ENCODE measurements at regions not wholly inside any gene's neighbourhood (a gene's known extent, or its start where the extent isn't known, plus 50 kb on each side); places are given as distances from the start of the nearest gene placed in this dataset.

DNA sequence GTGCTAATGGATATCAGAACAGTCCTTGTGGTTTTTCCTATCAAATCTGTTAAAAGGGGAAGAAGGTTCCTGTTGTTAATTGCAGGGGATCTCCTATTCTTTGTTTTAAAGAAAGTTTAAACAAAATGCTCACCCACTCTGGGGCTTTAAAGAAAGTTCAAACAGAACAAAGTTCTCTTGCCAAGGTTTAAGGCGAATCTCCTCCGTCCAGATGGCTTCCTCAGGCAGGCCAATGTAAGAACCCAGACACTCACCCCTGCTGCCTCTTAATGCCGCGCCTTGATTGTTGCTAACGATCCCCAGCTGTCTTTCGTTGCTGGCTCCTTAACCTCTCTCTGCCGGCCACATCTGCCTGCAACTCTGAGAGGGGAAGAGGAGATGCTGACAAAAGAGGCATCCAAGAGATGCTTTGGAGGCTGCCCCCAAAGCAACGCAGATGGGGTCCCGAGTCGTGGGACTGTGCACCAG lies 235.0 kb upstream of the PRDM1 start:
- no peak for DNase-seq (ENCODE audit: low spot score)

DNA sequence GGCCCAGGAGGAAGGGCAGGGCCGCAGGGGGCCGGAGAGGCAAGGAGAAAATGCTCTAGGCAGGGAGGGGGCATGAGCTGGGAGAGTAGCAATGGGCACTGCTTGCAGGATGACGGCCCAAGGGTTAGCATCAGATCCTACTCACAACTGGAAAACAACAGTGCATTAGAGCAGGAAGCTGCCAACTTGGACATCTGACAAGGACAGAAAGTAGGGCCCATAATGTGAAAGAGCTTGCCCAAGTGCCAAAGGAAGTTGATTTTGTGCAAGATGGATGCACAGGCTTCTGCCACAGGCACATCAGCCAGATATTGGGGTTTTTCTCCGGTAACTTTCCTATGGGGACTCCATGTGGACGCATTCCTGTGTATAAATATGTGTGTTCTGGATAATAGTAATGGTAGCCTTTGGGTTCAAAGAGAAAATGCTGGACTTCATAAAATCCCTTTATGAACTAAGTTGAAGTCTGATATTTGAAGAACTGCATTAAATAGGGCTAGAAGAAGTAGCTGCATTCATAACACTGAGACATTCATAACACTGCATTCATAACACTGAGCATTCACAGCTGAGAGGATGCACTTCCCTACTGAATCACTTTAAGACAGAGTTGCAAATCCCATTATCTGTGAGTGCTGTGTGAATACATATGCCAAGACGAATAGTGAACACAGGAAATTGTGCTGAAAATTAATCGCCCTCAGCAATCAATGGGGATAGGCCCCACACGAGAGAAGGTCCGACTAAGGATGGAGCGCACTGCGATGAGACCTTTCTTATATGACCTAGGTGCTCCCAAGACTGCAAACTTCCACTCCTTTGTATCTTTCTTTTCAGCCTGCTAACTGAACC lies 235.6 kb upstream of the PRDM1 start:
- no peak for DNase-seq (ENCODE audit: low spot score)

DNA sequence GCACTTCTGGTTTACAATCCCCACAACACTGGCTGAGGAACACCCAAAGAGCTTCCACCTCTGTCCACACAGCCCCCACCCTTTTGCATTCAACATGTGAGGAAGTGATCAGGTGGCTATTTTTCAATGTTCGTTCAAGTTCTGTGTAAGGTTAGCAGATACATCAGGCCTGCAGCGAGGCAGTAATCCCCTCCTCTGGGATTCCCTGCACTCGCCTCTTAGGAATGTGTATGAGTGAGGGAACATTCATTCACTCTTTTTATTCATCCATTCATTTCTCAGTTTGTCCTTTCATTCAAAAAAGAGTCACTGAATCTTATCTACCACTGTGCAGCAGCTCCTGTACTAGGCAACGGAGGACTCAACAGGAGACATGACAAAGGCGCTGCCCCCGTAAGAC lies 236.4 kb upstream of the PRDM1 start:
- DNase-seq (ENCODE audit: low spot score) = no peak

DNA sequence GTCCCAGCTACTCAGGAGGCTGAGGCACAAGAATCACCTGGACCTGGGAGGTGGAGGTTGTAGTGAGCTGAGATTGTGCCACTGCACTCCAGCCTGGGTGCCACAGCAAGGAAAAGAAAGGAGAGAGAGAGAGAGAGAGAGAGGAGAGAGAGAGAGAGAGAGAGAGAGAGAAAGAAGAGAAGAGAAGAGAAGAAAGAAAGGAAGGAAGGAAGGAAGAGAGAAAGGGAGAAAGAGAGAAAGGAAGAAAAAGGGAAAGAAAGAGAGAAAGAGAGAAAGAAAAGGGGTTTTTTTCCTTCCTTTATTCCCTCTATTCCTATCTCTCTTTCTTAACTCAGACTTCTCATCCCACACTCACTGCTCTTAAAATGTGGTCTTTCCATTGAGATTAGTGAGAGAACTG lies 238.7 kb upstream of the PRDM1 start:
- no peak for DNase-seq (ENCODE audit: low spot score)

DNA sequence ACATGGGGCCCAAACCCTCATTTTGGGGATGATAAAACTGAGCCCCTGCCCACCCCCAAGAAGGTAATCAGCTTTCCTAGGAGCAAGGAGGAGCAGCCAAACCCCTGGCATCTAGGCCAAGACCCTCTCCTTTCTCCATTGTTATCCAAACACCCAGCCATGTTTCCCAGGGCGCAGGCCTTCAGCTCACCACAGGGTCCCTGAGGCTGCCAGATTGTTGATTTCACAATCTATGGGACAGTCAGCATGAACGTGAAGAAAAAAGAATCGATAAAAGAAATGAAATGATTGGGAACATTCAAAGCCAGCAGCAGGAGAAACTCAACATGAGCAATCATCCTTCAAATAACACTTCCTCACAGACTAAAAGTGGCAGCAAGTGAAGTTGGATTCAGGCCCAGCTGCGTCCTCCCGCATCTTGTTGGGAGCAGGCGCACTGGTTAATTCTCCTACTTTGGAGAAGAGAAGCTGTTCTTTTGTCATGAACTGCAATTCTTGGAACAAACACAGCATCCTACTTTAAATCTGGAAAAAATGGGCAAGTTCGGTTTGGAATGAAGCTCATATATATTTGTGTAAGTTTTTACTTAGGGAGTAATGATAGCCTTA lies 241.8 kb upstream of the PRDM1 start:
- DNase-seq (ENCODE audit: low spot score) = no peak

DNA sequence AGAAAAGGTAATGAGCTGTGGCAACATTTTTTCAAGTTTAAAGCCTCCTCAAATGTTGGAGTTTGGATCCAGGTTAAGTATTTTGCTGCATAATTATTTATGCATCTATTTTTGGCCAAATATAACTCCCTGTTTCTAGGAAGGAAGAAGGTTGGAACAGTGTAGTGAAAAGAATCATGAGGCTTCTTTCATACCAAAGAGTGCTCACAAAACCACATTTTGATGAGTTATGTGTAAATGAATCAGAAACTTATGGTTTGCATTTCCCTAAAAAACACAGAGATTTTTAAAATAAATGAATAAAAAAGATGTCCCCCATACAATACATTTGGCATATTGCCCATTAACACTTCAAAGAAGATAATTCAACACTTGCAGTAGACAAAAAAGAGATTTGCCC lies 246.9 kb upstream of the PRDM1 start:
- no peak for DNase-seq (ENCODE audit: low spot score)

DNA sequence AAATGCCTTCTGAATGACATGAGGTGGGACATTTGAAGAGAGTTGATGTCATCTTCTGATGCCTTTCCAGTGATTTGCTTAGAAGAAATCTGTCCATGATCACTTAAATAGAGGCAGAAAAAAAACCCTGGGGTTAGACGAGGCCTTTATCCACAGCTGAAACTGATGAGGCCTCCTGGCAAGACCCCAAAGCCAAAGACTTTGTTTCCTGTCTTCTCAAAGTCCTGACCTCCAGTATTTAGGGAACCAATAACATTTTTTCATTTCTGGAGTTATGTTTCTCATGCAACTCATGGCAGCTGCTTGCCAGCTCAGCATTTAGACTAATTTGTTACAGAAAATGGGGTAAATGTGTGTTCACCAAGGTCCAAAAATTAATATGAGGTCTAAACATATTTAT lies 248.0 kb upstream of the PRDM1 start:
- no peak for DNase-seq (ENCODE audit: low spot score)

DNA sequence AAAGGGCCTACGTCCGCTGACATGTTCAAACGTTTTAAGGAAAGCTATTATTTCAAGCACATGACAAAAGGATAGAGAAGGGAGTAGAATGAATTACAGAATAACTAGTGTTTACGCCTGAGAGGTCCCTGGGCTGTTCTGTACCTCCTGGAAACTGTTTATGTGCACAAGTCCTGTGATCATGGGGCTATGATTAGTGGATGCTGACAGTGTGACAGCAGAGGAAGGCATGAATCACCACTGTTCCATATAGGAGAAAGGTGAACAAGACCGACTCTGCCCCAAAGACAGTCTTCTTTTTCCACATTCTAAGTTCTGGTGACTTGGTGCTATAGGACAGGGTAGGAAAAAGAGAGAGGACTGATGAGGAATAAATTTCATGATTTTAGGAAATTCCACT lies 249.2 kb upstream of the PRDM1 start:
- DNase-seq (ENCODE audit: low spot score) = no peak

DNA sequence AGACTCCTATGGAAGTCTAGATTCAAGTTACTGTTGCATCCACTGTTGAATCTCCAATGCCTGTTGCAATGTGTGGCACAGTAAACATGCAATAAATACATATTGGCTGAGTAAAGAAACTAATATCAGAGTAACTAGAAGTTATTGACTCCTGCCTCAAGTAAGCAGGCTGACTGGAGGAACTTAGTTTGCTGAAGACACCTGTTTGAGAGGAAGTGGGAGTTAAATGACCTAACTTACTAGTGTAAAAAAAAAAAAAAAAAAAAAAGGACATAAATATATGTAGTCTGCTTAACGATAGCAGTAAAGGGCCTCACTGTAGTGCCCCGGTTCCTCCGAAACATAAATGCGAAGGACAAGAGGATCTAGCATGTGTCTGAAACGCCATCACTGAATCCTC lies 249.8 kb upstream of the PRDM1 start:
- no peak for DNase-seq (ENCODE audit: low spot score)

DNA sequence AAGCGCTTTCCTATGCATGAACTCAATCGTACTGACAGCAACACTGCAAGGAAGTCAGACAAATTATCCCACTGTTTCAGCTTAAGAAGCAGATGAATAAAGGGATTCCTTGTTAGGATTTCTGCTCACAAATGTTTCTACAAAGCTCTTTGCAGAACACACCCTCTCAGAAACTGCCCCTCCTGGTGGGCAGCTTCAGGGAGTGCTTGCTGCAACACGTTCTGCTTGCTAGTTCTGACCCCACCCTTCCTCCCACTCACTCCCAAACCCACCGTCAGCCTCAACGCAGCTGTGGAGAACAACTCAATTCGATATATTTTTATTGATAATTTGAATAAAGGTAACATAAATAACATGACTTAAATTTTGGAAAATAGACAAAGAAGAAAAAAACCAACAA lies 250.8 kb upstream of the PRDM1 start:
- no peak for DNase-seq (ENCODE audit: low spot score)

DNA sequence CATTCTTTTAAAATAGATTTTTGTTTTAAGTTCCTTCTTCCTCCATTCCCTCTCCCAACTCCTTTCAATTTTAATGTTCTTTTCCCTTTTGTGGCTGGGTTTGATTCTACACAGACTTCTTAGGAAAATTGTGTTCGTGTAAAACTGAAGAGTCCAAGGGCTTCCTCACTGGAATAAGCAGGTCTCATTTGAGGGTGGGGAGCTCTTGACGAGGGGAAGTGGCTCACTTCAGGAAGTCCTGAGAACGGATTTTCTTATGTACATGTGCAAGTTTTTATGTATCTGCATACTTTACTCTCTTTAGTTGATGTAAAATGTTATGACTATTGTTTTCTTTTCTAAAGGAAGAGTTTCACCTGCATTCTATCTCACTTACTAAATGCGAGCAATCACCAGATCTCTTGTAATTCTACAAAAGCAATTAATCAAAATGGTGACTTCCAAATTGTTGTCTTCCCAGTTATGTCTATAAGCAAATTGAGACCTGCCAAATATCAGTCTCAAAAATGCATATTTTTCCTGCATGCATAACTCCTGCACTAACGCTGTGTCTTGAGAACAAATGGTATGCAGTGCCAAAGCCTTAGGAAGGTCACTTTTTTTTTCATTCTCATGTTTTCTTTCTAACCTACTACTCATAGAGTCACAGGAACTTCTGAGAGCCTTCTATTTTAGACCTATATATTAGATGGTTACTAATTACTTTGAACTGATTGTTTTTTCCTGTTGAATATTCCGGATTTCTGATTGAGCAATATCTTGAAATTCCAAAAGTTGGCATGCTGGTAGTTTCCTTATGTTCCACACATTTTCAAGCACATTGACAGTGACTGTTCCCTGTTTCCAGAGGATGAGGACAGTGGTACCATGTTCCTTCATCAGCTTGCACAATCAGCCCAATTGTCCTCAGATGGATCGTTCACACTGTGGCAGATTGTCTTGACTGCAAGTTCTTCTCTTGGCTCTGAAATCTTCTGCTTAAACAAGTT lies 251.9 kb upstream of the PRDM1 start:
- no peak for DNase-seq (ENCODE audit: low spot score)

DNA sequence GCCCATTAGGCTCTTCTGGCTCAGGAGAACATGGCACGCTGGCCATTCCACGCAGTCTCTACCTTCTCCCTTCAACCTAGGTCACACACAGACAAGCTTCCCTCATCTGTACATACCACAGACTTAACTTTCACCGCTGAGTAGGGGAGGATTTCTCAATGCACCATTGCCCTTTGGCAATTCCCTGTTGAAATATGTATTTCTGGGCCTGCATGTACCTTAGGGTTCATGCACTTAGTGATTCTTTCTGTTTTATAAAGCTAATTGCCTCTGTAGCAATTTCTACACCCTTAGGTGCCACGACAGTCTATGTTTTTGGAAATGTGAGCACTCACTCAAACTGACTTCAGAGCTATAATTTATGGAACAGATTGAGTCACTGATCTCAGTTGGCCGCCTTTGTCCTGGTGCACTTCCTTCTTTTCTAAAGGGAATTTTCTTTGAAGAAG lies 253.8 kb upstream of the PRDM1 start:
- no peak for DNase-seq (ENCODE audit: low spot score)

DNA sequence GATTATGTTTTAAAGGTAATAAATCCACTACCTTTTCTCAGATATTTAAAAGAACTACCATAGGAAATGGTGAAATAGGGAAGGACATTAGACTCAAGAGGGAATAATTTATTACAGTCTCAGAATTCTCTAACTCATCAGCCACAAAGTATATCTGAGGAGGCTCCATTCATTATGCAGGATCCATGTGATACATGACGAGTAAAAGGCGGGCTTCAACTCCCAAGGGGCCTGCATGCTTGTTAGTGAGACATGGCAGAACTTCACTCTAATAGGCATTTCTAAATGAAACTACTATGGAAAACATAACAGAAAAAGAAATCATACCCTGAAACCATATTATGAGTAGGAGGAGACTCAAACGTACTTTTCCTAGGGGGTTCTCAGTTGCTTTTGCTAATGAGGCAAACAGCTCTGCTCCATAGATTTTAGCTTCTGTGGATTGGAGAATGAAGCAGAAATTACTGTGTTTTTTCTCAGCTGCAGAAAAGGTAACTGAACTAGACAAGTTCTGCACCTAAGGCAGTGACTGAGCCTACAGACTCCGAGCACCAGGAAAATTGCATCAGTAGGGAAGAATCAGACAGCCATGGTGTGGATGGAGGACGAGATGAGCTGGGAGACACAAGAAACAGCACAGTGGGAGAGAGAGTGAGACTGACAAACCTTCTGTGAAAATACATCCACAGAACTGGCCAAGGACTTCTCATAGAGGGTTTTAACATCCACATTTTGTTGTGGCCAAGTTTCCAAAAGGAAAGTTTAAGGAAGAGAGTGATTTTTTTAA lies 254.6 kb upstream of the PRDM1 start:
- no peak for DNase-seq (ENCODE audit: low spot score)

DNA sequence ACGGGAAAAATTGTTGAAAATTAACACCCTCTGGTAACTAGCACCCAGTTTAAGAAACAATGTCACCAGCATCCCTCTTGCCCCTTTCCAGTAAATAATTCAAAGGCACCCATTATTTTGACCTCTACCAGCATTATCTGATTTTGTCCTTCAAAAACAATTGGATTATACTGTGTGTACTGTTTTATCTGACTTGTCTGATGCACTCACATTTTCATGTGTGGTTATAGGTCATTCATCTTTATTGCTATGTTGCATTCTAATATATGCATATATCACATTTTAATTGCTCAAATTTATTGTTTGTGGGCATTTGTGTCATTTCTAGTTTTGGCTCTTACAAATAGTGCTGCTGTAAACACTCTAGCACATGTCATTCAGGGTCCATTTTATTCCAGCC lies 260.9 kb upstream of the PRDM1 start:
- DNase-seq (ENCODE audit: low spot score) = no peak

DNA sequence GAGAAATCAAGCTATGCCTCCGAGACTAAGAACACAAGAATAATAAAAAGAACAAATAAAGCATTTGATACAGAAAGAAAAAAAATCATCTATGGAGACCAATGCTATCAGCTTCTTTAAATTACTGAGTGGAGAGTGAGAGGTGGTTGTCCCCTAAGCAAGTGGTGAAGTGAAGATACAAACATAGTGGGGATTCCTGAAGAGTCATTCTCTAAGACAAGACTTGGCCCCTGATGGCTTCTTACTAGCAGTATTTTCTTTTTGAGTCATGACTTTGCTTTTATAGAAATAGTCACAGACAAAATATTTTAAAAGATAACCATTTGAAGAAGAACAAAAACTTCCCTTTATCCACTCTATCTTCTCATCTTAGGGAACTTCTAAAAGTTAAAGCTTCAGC lies 261.4 kb upstream of the PRDM1 start:
- DNase-seq (ENCODE audit: low spot score) = no peak

DNA sequence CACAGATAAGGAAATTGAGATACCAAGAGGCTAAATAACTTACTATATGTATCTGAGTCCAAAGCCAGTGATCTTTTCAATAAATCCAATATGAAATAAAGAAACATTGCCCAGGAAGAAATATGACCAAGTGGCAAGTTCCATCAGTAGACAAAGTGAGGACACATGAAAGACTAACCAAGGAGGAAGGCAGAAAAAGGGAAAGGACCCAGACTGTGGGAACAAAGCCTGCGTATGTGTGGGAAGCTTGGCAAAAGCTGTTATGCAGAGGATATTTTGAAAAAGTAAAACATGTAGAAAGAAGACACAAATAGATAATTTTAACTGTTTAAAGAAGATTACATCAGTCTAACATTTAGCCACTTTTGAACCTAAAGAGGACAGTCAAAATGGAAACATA lies 264.4 kb upstream of the PRDM1 start:
- no peak for DNase-seq (ENCODE audit: low spot score)

DNA sequence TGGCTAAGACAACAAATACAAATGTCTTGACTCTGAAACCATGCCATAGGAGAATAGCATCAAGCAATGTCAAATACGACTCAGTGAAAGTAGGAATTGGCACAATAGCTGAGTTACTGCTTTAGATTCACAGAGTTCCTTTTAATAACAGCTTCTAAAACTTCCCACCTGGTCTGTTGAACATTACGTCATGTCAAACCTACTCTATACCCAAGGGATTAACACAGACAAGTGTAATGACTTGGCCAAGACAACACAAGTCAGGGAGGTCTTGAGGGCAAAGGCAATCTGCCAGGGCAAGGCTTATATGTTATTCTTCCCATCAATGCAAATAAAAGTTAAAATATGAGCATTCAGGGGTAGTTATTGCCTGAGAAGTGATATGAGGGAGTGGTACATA lies 265.1 kb upstream of the PRDM1 start:
- DNase-seq (ENCODE audit: low spot score) = no peak

DNA sequence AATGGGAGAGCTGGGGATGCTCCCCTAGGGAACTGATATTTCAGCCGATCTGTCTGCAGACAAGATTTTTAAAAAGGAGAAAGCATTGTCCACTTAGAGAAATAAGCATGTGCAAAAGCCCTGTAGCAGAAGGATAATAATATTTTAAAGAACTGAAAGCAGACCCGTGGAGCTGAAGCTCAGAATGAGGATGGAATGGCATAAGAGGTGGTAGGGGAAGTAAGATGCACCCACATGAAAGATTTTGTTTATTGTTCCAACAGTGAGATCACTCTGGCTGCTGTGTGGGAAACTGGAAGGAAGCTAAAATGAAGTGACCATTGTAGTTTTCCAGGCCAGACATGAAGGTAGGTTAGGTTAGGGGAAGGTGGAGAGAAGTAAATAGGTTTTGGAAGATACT lies 266.4 kb upstream of the PRDM1 start:
- no peak for DNase-seq (ENCODE audit: low spot score)

DNA sequence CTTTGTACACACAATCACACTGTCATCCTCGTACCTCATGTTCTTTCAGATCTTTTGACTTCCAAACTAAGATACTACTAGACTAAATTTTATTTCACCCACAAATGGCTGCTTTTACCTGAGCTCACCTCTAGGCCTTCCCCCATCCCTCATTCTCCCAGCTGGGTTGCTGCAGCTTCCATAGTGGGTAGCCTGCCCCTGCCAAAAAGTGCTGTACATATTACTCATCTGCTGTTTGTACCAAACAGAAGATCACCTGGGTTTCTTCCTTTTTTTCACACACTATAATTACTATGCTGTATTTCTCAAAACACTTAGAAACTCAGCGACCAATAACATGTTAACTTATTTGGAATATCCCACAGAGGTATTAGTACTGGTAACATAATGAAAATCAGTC lies 267.6 kb upstream of the PRDM1 start:
- no peak for DNase-seq (ENCODE audit: low spot score)

DNA sequence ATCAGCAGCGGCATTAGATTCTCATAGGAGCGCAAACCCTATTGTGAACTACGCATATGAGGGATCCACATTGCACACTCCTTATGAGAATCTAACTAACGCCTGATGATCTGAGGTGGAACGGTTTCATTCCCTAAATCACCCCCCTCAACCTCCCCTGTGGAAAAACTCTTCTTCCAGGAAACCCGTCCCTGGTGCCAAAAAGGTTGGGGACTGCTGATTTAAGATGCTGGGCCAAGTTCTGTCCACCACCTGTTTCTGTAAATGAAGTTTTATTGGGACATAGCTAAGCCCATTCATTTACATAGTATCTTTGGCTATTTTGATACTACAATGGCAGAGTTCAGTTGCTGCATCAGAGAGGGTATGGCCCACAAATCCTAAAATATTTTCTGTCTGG lies 268.2 kb upstream of the PRDM1 start:
- no peak for DNase-seq (ENCODE audit: low spot score)

DNA sequence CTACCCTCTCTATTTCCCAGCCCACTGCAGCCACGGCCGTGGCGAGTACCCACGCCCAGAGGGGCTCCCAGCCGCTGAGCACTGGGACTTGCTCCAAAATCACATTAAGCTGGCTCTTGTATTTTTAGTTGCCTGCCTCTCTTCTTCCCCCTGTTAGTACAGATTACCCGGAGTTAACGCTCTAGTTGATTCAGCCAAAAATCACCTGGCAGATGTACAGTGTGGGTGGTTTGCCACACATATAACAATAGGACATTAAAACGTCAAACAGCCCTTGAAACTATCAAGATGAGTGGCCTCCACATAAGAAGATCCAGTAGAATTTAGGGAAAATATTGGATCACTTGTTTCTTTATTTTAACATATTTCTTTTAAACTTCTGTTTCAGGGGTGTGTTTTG lies 268.8 kb upstream of the PRDM1 start:
- DNase-seq (ENCODE audit: low spot score) = no peak

DNA sequence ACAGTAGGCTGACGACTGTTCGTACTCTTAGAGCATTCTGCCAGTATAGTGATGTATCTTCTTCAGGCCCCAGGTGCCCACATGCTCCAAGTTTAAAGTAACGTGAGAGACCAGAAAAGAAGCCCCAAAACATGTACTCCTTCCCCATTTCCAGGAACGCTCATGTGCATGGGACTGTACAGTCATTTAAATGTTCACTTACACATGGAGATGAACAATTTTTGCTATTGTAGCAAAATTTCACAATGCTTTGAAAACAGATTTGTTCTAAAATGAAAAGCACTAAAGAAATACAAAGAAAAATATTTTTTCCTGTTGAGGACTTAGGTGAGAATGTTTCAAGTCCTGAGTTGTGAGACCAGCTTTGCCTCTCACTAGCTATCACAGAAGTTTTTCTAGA lies 269.3 kb upstream of the PRDM1 start:
- DNase-seq (ENCODE audit: low spot score) = no peak
